HepG2 (cell line): ENCODE measurements at regions not wholly inside any gene's neighbourhood (a gene's known extent, or its start where the extent isn't known, plus 50 kb on each side); places are given as distances from the start of the nearest gene placed in this dataset.

Experiments used
- CENPBD1 ChIP-seq: sonication (generic); formaldehyde crosslinking; IDR thresholded peaks from 2 replicates; pipeline ENCODE4 v1.8.0; 2022; ENCODE audit warnings: missing genetic modification reagents, low read depth, mild to moderate bottlenecking, borderline replicate concordance
- GATA4 ChIP-seq: sonication (generic); IDR thresholded peaks from 2 replicates; pipeline ENCODE4 v1.6.1; 2016; ENCODE audit warnings: antibody characterized with exemption, low read depth, borderline replicate concordance
- IKZF1 ChIP-seq: fragments of 450-650 bp; IDR thresholded peaks from 2 replicates; pipeline ENCODE4 v1.7.1; 2016
- MAZ ChIP-seq, 2 experiments: sonication (generic) in 1 of 2; formaldehyde crosslinking in 1 of 2; IDR thresholded peaks; 2 replicates each; pipeline versions ENCODE4 v1.5.0 to v1.6.1; 2012 to 2020; ENCODE audit warnings: low read depth in 2 of 2, mild to moderate bottlenecking in 2 of 2, borderline replicate concordance in 1 of 2, improper control_type of control experiment in 1 of 2, low read length in 1 of 2, missing genetic modification reagents in 1 of 2, moderate library complexity in 1 of 2
- MEIS1 ChIP-seq: sonication (generic); formaldehyde crosslinking; IDR thresholded peaks from 2 replicates; pipeline ENCODE4 v1.9.0; 2021; ENCODE audit warnings: mild to moderate bottlenecking, missing genetic modification reagents, moderate library complexity, borderline replicate concordance
- MEIS2 ChIP-seq: sonication (generic); formaldehyde crosslinking; IDR thresholded peaks from 2 replicates; pipeline ENCODE4 v1.9.0; 2021; ENCODE audit warnings: mild to moderate bottlenecking, missing genetic modification reagents
- NCOA1 ChIP-seq: sonication (generic); formaldehyde crosslinking; IDR thresholded peaks from 2 replicates; pipeline ENCODE4 v1.9.0; 2021; ENCODE audit warnings: missing genetic modification reagents
- NFE2L2 ChIP-seq: fragments of 150-350 bp; IDR thresholded peaks from 2 replicates; pipeline ENCODE4 v1.6.1; 2014; ENCODE audit warnings: low read length
- PHB2 ChIP-seq: fragments of 450-650 bp; IDR thresholded peaks from 2 replicates; pipeline ENCODE4 v1.6.1; 2018; ENCODE audit not compliant: partially characterized antibody
- SNAPC2 ChIP-seq: sonication (generic); formaldehyde crosslinking; IDR thresholded peaks from 2 replicates; pipeline ENCODE4 v1.8.1; 2022; ENCODE audit warnings: mild to moderate bottlenecking, missing genetic modification reagents
- SOX13 ChIP-seq, 3 experiments: fragments of 450-650 bp in 1 of 3; sonication (generic) in 1 of 3; formaldehyde crosslinking in 1 of 3; IDR thresholded peaks in 2 of 3; conservative IDR thresholded peaks in 1 of 3; 2 replicates each; pipeline versions ENCODE4 v1.5.0 to v1.6.1; 2016 to 2020; ENCODE audit warnings: antibody characterized with exemption in 1 of 3, mild to moderate bottlenecking in 1 of 3, missing compliant biosample characterization in 1 of 3, missing genetic modification reagents in 1 of 3, moderate library complexity in 1 of 3
- SRY ChIP-seq: sonication (generic); formaldehyde crosslinking; IDR thresholded peaks from 2 replicates; pipeline ENCODE4 v1.8.0; 2022; ENCODE audit warnings: mild to moderate bottlenecking, missing genetic modification reagents
- TFDP2 ChIP-seq: sonication (generic); formaldehyde crosslinking; IDR thresholded peaks from 2 replicates; pipeline ENCODE4 v1.4.0; 2020; ENCODE audit warnings: missing genetic modification reagents
- U2AF1 ChIP-seq: fragments of 200-400 bp; formaldehyde crosslinking; optimal IDR thresholded peaks from 2 replicates; pipeline ENCODE3; 2017; ENCODE audit warnings: mild to moderate bottlenecking, low read depth, low read length
- ZBTB39 ChIP-seq: sonication (generic); formaldehyde crosslinking; IDR thresholded peaks from 2 replicates; pipeline ENCODE4 v1.5.0; 2020; ENCODE audit warnings: missing genetic modification reagents
- ZNF235 ChIP-seq: sonication (generic); formaldehyde crosslinking; IDR thresholded peaks from 2 replicates; pipeline ENCODE4 v1.8.1; 2023; ENCODE audit warnings: mild to moderate bottlenecking, missing genetic modification reagents, borderline replicate concordance
- ZNF329 ChIP-seq: sonication (generic); formaldehyde crosslinking; IDR thresholded peaks from 2 replicates; pipeline ENCODE4 v1.9.0; 2021; ENCODE audit warnings: low read depth, mild to moderate bottlenecking, missing genetic modification reagents
- ZNF616 ChIP-seq: sonication (generic); formaldehyde crosslinking; IDR thresholded peaks from 2 replicates; pipeline ENCODE4 v1.5.0; 2020; ENCODE audit warnings: low read depth, mild to moderate bottlenecking, missing genetic modification reagents
- ZSCAN25 ChIP-seq: sonication (generic); formaldehyde crosslinking; IDR thresholded peaks from 2 replicates; pipeline ENCODE4 v1.8.0; 2022; ENCODE audit warnings: mild to moderate bottlenecking, missing genetic modification reagents
- TF ChIP-seq, protein P1 (sequence below): sonication (generic); formaldehyde crosslinking; IDR thresholded peaks from 2 replicates; pipeline ENCODE4 v1.5.0; 2020; ENCODE audit warnings: missing genetic modification reagents

- TF ChIP-seq, protein P1, sequence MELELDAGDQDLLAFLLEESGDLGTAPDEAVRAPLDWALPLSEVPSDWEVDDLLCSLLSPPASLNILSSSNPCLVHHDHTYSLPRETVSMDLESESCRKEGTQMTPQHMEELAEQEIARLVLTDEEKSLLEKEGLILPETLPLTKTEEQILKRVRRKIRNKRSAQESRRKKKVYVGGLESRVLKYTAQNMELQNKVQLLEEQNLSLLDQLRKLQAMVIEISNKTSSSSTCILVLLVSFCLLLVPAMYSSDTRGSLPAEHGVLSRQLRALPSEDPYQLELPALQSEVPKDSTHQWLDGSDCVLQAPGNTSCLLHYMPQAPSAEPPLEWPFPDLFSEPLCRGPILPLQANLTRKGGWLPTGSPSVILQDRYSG, result peak; percentile 95; the same call in 1 of the 2 replicates
- TF ChIP-seq MEIS2 (peak; percentile 97), PHB2 (no peak), ZNF616 (CRISPR knock-in tag) (peak; percentile 72; the same call in 1 of the 2 replicates), MAZ (IDR thresholded peaks at IDR 0.05; ENCODE audit: borderline replicate concordance, low read depth, low read length) (peak; percentile 86; the same call in 1 of the 2 replicates), MAZ (CRISPR knock-in tag; IDR thresholded peaks at IDR 0.05; ENCODE audit: low read depth) (peak; percentile 98), CENPBD1 (CRISPR knock-in tag) (peak; percentile 96; the same call in 1 of the 2 replicates), ZNF329 (CRISPR knock-in tag) (peak; percentile 77; the same call in 1 of the 2 replicates), IKZF1 (no peak), ZSCAN25 (CRISPR knock-in tag) (peak; percentile 94), NFE2L2 (peak; percentile 100), ZNF235 (0 out of 2 replicates have a peak, but pooled peaks have one; percentile 29), U2AF1 (peak; percentile 69), ZBTB39 (peak; percentile 95), GATA4 (peak; percentile 83; the same call in 1 of the 2 replicates), TFDP2 (CRISPR knock-in tag) (peak; percentile 68; the same call in 1 of the 2 replicates), SNAPC2 (CRISPR knock-in tag) (peak; percentile 89; the same call in 1 of the 2 replicates), NCOA1 (peak; percentile 99), SOX13 (IDR thresholded peaks at IDR 0.05) (peak; percentile 73), SOX13 (CRISPR knock-in tag; conservative IDR thresholded peaks at IDR 0.05 in 1 of 2, IDR thresholded peaks at IDR 0.05 in 1 of 2) (peak; percentile 64 to 91; a peak in 2 of 4 replicates), MEIS1 (CRISPR knock-in tag) (peak; percentile 99; the same call in 1 of the 2 replicates), SRY (CRISPR knock-in tag) (peak; percentile 95)
Measured at GRCh38 chr20:50292591-50293283, 102.1 kb downstream of the CEBPB start (continued).
